GM23338 (cell line): ENCODE measurements at regions not wholly inside any gene's neighbourhood (a gene's known extent, or its start where the extent isn't known, plus 50 kb on each side); places are given as distances from the start of the nearest gene placed in this dataset.

Experiments used
- ATAC-seq: fragments of 200-7000 bp; cut with Tn5 transposase; 3 replicates; pipeline ENCODE4 v1.9.1; 2020
- DNase-seq: peaks from one replicate; pipeline ENCODE4 v3.0.0-alpha.2; 2015; ENCODE audit warnings: low spot score
- H2AFZ ChIP-seq: fragments of 200-600 bp; sonication (generic); 2 replicates; pipeline ENCODE4 v1.8.0; 2016; ENCODE audit warnings: antibody characterized with exemption, mild to moderate bottlenecking, moderate library complexity
- H3F3A ChIP-seq: fragments of 200-600 bp; sonication (generic); replicated peaks from 2 replicates; pipeline ENCODE4 v1.8.0; 2017; ENCODE audit warnings: antibody characterized with exemption, mixed run types, low read depth
- H3K27ac ChIP-seq: fragments of 200-600 bp; sonication (generic); 2 replicates; pipeline ENCODE4 v1.6.1; 2016; ENCODE audit warnings: low read depth
- H3K27me3 ChIP-seq: fragments of 200-600 bp; sonication (generic); 2 replicates; pipeline ENCODE4 v1.8.0; 2016; ENCODE audit warnings: mild to moderate bottlenecking, mixed run types, moderate library complexity; ENCODE audit not compliant: insufficient read depth
- H3K36me3 ChIP-seq: fragments of 200-600 bp; sonication (generic); 2 replicates; pipeline ENCODE4 v1.8.0; 2016; ENCODE audit warnings: mild to moderate bottlenecking; ENCODE audit not compliant: insufficient read depth
- H3K4me1 ChIP-seq: fragments of 200-600 bp; sonication (generic); 2 replicates; pipeline ENCODE4 v1.8.0; 2016; ENCODE audit warnings: mild to moderate bottlenecking, moderate library complexity; ENCODE audit not compliant: insufficient read depth
- H3K4me2 ChIP-seq: fragments of 200-600 bp; sonication (generic); 2 replicates; pipeline ENCODE4 v1.7.1; 2017; ENCODE audit warnings: mixed run types
- H3K4me3 ChIP-seq: fragments of 200-600 bp; sonication (generic); 2 replicates; pipeline ENCODE4 v1.6.1; 2016; ENCODE audit warnings: mixed run types
- H3K79me2 ChIP-seq: fragments of 200-600 bp; sonication (generic); replicated peaks from 2 replicates; pipeline ENCODE4 v1.8.0; 2017; ENCODE audit warnings: mild to moderate bottlenecking; ENCODE audit not compliant: insufficient read depth
- H3K9me2 ChIP-seq: fragments of 200-600 bp; sonication (generic); 2 replicates; pipeline ENCODE4 v1.8.0; 2017; ENCODE audit not compliant: insufficient read depth
- H4K20me1 ChIP-seq: fragments of 200-600 bp; sonication (generic); replicated peaks from 2 replicates; pipeline ENCODE4 v1.8.0; 2017; ENCODE audit warnings: mild to moderate bottlenecking; ENCODE audit not compliant: insufficient read depth
- H3K27ac Mint-ChIP-seq: 2 replicates; pipeline ENCODE4 v1.8.0; 2020; ENCODE audit warnings: inconsistent platforms, mild to moderate bottlenecking, moderate library complexity, mixed read lengths
- H3K27me3 Mint-ChIP-seq: 3 replicates; pipeline ENCODE4 v1.8.0; 2022; ENCODE audit warnings: low read depth, mild to moderate bottlenecking, moderate library complexity, mixed read lengths, inconsistent platforms; ENCODE audit not compliant: insufficient read depth, poor library complexity
- H3K36me3 Mint-ChIP-seq: 3 replicates; pipeline ENCODE4 v1.8.0; 2021; ENCODE audit warnings: low read depth, mild to moderate bottlenecking, inconsistent platforms, moderate library complexity, mixed read lengths
- H3K4me1 Mint-ChIP-seq: 3 replicates; pipeline ENCODE4 v1.8.0; 2020; ENCODE audit warnings: mild to moderate bottlenecking, inconsistent platforms, mixed read lengths
- H3K4me3 Mint-ChIP-seq: 3 replicates; pipeline ENCODE4 v1.8.0; 2021; ENCODE audit warnings: moderate library complexity, mild to moderate bottlenecking, inconsistent platforms, mixed read lengths
- H3K9me3 Mint-ChIP-seq: 3 replicates; pipeline ENCODE4 v1.8.0; 2020; ENCODE audit warnings: moderate library complexity, mild to moderate bottlenecking, inconsistent platforms, mixed read lengths
- CREB1 ChIP-seq: fragments of 250-450 bp; sonication (Bioruptor Pico); IDR thresholded peaks from 2 replicates; pipeline ENCODE4 v1.5.0; 2020; ENCODE audit warnings: low read depth, mild to moderate bottlenecking, moderate library complexity
- EZH2phosphoT487 ChIP-seq: fragments of 200-600 bp; sonication (generic); IDR thresholded peaks from one replicate; pipeline ENCODE4 v1.8.1; 2018; ENCODE audit warnings: antibody characterized with exemption; ENCODE audit not compliant: unreplicated experiment
- JUNB ChIP-seq: IDR thresholded peaks from one replicate; pipeline ENCODE4 v1.6.1; 2016; ENCODE audit warnings: antibody characterized with exemption; ENCODE audit not compliant: unreplicated experiment
- NANOG ChIP-seq: IDR thresholded peaks from 2 replicates; pipeline ENCODE4 v1.6.1; 2016; ENCODE audit warnings: antibody characterized with exemption, borderline replicate concordance
- STAT1 ChIP-seq: IDR thresholded peaks from one replicate; pipeline ENCODE4 v1.6.1; 2016; ENCODE audit warnings: antibody characterized with exemption; ENCODE audit not compliant: unreplicated experiment
- ZNF114 ChIP-seq: fragments of 250-450 bp; sonication (Bioruptor Pico); IDR thresholded peaks from 2 replicates; pipeline ENCODE4 v1.5.0; 2020; ENCODE audit warnings: mild to moderate bottlenecking, moderate library complexity
- ZNF331 ChIP-seq: fragments of 250-450 bp; sonication (Bioruptor Pico); IDR thresholded peaks from 2 replicates; pipeline ENCODE4 v1.5.0; 2020; ENCODE audit warnings: low read depth, mild to moderate bottlenecking, moderate library complexity
- TF ChIP-seq, protein P1 (sequence below): fragments of 250-450 bp; sonication (Bioruptor Pico); IDR thresholded peaks from 2 replicates; pipeline ENCODE4 v1.5.0; 2020; ENCODE audit warnings: mild to moderate bottlenecking, moderate library complexity
- TF ChIP-seq, protein P2 (sequence below): IDR thresholded peaks from one replicate; pipeline ENCODE4 v1.6.1; 2018; ENCODE audit warnings: antibody characterized with exemption; ENCODE audit not compliant: unreplicated experiment
- TF ChIP-seq, protein P3 (sequence below): IDR thresholded peaks from 2 replicates; pipeline ENCODE4 v1.6.1; 2016; ENCODE audit warnings: antibody characterized with exemption
- TF ChIP-seq, protein P4 (sequence below), 2 experiments: fragments of 200-600 bp in 1 of 2; sonication (generic) in 1 of 2; conservative IDR thresholded peaks; 2 replicates each; pipeline versions ENCODE4 v1.5.1 to v1.6.1; 2016 to 2017; ENCODE audit warnings: antibody characterized with exemption in 2 of 2, low read depth in 2 of 2, mild to moderate bottlenecking in 2 of 2, moderate library complexity in 1 of 2

DNA sequence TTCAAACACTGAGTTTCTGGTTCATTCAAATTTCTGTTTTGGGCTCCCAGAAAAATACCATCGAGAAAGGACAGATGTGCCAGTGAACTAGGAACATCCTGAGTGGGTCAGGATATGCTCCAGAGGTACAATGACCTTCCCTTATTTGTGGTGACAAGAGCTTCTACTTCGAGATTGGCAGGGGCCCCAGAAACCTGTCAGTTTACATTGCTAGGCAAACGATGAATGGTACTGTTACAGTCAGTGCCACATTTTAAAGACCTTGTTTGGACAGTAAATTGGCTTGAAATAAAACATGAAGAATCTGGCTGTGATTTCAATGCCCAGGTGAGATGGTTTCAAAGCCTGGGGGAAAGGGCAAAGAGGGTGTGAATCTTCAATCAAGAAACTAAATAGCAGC lies 454.5 kb upstream of the ID4 start (continued):
- TF ChIP-seq, protein P1, sequence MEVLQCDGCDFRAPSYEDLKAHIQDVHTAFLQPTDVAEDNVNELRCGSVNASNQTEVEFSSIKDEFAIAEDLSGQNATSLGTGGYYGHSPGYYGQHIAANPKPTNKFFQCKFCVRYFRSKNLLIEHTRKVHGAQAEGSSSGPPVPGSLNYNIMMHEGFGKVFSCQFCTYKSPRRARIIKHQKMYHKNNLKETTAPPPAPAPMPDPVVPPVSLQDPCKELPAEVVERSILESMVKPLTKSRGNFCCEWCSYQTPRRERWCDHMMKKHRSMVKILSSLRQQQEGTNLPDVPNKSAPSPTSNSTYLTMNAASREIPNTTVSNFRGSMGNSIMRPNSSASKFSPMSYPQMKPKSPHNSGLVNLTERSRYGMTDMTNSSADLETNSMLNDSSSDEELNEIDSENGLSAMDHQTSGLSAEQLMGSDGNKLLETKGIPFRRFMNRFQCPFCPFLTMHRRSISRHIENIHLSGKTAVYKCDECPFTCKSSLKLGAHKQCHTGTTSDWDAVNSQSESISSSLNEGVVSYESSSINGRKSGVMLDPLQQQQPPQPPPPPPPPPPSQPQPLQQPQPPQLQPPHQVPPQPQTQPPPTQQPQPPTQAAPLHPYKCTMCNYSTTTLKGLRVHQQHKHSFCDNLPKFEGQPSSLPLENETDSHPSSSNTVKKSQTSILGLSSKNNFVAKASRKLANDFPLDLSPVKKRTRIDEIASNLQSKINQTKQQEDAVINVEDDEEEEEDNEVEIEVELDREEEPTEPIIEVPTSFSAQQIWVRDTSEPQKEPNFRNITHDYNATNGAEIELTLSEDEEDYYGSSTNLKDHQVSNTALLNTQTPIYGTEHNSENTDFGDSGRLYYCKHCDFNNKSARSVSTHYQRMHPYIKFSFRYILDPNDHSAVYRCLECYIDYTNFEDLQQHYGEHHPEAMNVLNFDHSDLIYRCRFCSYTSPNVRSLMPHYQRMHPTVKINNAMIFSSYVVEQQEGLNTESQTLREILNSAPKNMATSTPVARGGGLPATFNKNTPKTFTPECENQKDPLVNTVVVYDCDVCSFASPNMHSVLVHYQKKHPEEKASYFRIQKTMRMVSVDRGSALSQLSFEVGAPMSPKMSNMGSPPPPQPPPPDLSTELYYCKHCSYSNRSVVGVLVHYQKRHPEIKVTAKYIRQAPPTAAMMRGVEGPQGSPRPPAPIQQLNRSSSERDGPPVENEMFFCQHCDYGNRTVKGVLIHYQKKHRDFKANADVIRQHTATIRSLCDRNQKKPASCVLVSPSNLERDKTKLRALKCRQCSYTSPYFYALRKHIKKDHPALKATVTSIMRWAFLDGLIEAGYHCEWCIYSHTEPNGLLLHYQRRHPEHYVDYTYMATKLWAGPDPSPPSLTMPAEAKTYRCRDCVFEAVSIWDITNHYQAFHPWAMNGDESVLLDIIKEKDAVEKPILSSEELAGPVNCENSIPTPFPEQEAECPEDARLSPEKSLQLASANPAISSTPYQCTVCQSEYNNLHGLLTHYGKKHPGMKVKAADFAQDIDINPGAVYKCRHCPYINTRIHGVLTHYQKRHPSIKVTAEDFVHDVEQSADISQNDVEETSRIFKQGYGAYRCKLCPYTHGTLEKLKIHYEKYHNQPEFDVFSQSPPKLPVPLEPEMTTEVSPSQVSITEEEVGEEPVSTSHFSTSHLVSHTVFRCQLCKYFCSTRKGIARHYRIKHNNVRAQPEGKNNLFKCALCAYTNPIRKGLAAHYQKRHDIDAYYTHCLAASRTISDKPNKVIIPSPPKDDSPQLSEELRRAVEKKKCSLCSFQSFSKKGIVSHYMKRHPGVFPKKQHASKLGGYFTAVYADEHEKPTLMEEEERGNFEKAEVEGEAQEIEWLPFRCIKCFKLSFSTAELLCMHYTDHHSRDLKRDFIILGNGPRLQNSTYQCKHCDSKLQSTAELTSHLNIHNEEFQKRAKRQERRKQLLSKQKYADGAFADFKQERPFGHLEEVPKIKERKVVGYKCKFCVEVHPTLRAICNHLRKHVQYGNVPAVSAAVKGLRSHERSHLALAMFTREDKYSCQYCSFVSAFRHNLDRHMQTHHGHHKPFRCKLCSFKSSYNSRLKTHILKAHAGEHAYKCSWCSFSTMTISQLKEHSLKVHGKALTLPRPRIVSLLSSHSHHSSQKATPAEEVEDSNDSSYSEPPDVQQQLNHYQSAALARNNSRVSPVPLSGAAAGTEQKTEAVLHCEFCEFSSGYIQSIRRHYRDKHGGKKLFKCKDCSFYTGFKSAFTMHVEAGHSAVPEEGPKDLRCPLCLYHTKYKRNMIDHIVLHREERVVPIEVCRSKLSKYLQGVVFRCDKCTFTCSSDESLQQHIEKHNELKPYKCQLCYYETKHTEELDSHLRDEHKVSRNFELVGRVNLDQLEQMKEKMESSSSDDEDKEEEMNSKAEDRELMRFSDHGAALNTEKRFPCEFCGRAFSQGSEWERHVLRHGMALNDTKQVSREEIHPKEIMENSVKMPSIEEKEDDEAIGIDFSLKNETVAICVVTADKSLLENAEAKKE (CRISPR knock-in tag): no peak

DNA sequence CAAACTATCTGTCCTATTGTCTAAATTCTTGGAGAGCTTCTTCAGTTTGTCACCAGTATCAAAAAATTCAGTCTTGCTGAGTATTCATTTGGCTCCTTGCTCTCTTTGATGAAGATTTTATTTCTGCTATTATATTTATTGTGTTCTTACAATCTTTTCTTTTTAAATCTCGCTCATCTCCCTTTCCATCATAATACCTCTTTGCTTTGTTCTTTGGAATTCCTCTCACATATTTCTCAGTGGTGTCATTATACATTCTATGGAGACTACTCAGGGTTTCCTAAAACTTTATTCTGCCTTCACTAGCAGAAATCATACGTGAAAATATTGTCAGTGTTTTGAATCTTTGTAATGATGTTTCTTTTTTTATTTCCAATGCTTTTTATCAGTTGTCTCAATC lies 445.2 kb upstream of the ID4 start:
- no peak overlapping the region for H3K27ac ChIP-seq
- H2AFZ ChIP-seq: no peak overlapping the region
- H3K4me2 ChIP-seq: no peak overlapping the region
- no peaks in the 10 kb centered on the region for H3K27me3 ChIP-seq
- H3K9me2 ChIP-seq: no peaks in the 10 kb centered on the region
- H3K79me2 ChIP-seq: no peaks in the 10 kb centered on the region
- no peak overlapping the region for H3K4me3 ChIP-seq
- Mint-ChIP-seq H3K27me3 (peaks cover 2% of the 10 kb centered on the region), H3K9me3 (no peaks in the 10 kb centered on the region), H3K4me3 (no peak overlapping the region), H3K4me1 (no peaks in the 10 kb centered on the region), H3K27ac (no peak overlapping the region; the same call in 1 of the 2 replicates), H3K36me3 (no peaks in the 10 kb centered on the region)
- no peaks in the 10 kb centered on the region for H3K4me1 ChIP-seq
- DNase-seq: no peak
- no peaks in the 10 kb centered on the region for H4K20me1 ChIP-seq
- no peaks in the 10 kb centered on the region for H3F3A ChIP-seq
- H3K36me3 ChIP-seq: no peaks in the 10 kb centered on the region
- no peak for ATAC-seq
- TF ChIP-seq ZNF331 (CRISPR knock-in tag) (no peak), NANOG (no peak), CREB1 (CRISPR knock-in tag) (no peak), JUNB (no peak), ZNF114 (CRISPR knock-in tag) (no peak), EZH2phosphoT487 (no peak), STAT1 (no peak)
- TF ChIP-seq, protein P2, sequence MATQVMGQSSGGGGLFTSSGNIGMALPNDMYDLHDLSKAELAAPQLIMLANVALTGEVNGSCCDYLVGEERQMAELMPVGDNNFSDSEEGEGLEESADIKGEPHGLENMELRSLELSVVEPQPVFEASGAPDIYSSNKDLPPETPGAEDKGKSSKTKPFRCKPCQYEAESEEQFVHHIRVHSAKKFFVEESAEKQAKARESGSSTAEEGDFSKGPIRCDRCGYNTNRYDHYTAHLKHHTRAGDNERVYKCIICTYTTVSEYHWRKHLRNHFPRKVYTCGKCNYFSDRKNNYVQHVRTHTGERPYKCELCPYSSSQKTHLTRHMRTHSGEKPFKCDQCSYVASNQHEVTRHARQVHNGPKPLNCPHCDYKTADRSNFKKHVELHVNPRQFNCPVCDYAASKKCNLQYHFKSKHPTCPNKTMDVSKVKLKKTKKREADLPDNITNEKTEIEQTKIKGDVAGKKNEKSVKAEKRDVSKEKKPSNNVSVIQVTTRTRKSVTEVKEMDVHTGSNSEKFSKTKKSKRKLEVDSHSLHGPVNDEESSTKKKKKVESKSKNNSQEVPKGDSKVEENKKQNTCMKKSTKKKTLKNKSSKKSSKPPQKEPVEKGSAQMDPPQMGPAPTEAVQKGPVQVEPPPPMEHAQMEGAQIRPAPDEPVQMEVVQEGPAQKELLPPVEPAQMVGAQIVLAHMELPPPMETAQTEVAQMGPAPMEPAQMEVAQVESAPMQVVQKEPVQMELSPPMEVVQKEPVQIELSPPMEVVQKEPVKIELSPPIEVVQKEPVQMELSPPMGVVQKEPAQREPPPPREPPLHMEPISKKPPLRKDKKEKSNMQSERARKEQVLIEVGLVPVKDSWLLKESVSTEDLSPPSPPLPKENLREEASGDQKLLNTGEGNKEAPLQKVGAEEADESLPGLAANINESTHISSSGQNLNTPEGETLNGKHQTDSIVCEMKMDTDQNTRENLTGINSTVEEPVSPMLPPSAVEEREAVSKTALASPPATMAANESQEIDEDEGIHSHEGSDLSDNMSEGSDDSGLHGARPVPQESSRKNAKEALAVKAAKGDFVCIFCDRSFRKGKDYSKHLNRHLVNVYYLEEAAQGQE: no peak
- TF ChIP-seq, protein P3, sequence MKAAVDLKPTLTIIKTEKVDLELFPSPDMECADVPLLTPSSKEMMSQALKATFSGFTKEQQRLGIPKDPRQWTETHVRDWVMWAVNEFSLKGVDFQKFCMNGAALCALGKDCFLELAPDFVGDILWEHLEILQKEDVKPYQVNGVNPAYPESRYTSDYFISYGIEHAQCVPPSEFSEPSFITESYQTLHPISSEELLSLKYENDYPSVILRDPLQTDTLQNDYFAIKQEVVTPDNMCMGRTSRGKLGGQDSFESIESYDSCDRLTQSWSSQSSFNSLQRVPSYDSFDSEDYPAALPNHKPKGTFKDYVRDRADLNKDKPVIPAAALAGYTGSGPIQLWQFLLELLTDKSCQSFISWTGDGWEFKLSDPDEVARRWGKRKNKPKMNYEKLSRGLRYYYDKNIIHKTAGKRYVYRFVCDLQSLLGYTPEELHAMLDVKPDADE: no peak
- TF ChIP-seq, protein P4, sequence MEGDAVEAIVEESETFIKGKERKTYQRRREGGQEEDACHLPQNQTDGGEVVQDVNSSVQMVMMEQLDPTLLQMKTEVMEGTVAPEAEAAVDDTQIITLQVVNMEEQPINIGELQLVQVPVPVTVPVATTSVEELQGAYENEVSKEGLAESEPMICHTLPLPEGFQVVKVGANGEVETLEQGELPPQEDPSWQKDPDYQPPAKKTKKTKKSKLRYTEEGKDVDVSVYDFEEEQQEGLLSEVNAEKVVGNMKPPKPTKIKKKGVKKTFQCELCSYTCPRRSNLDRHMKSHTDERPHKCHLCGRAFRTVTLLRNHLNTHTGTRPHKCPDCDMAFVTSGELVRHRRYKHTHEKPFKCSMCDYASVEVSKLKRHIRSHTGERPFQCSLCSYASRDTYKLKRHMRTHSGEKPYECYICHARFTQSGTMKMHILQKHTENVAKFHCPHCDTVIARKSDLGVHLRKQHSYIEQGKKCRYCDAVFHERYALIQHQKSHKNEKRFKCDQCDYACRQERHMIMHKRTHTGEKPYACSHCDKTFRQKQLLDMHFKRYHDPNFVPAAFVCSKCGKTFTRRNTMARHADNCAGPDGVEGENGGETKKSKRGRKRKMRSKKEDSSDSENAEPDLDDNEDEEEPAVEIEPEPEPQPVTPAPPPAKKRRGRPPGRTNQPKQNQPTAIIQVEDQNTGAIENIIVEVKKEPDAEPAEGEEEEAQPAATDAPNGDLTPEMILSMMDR (conservative IDR thresholded peaks at IDR 0.05; ENCODE audit: low read depth in 2 of 2): no peak
